Vagina (tissue), 2 donors: ENCODE measurements at regions not wholly inside any gene's neighbourhood (a gene's known extent, or its start where the extent isn't known, plus 50 kb on each side); places are given as distances from the start of the nearest gene placed in this dataset.

Source experiments
- CTCF ChIP-seq, 3 experiments: fragments of 450-650 bp in 2 of 3; fragments of 200-600 bp in 1 of 3; sonication (generic) in 1 of 3; IDR thresholded peaks; one replicate each; pipeline ENCODE4 v1.5.1; 2017 to 2019; ENCODE audit warnings: antibody characterized with exemption in 3 of 3, mild to moderate bottlenecking in 2 of 3, moderate library complexity in 2 of 3
- POLR2A ChIP-seq, 2 donors: fragments of 450-650 bp; IDR thresholded peaks; one replicate each; pipeline ENCODE4 v1.6.1; 2017; ENCODE audit warnings: antibody characterized with exemption in 2 of 2, mild to moderate bottlenecking in 2 of 2, moderate library complexity in 2 of 2

GRCh38 chr6:4615891-4616290, 160.3 kb upstream of the CDYL start:
- TF ChIP-seq CTCF (IDR thresholded peaks at IDR 0.05) (no peak), POLR2A (IDR thresholded peaks at IDR 0.05) (no peak)
